C4-2B (cell line): ENCODE measurements at regions not wholly inside any gene's neighbourhood (a gene's known extent, or its start where the extent isn't known, plus 50 kb on each side); places are given as distances from the start of the nearest gene placed in this dataset.

Experiments used
- CTCF ChIP-seq: fragments of 450-650 bp; conservative IDR thresholded peaks from 2 replicates; pipeline ENCODE4 v1.5.1; 2017; ENCODE audit warnings: mild to moderate bottlenecking
- ZFX ChIP-seq: fragments of 450-650 bp; IDR thresholded peaks from 2 replicates; pipeline ENCODE4 v1.6.1; 2017

- TF ChIP-seq CTCF (no peak), ZFX (no peak)
These were observed 230.1 kb downstream of the BRD1 start for GRCh38 chr22:49597428-49598039.
